Stimulated activated CD8-positive, alpha-beta memory T cell treated with anti-CD3 and anti-CD28 coated beads, Interleukin-2, amount 100 ng/mL, for 48 hours (primary cell): ENCODE measurements at regions not wholly inside any gene's neighbourhood (a gene's known extent, or its start where the extent isn't known, plus 50 kb on each side); places are given as distances from the start of the nearest gene placed in this dataset.
"Not testable (repeated sequence)": the region's sequence is repeated elsewhere in the genome, so short reads cannot be mapped to it uniquely, and the experiment has no call there.

Source experiments
- DNase-seq, 2 donors: peaks; one replicate each; pipeline ENCODE4 v3.0.0-alpha.2; 2020; ENCODE audit warnings: low read depth in 2 of 2

DNA sequence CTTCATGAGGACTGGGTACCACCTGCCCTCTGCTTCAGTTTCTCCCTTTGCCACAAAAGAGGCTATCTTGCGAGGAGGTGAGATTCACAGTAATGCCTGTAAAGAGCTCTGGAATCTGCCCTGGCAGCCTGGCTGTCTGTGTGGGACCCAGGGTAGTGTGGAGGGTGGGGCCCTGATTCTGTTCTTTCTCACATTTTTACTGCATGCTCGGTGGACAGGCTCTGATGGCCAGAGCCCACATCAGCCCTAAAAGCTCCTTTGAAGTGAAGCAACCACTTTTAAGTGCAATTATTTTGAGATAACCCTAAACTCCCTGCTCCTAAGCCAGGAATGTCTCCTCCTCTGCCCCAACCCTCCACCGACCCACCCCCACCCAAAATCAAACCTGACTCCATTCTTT is 92.1 kb upstream of the PODXL start:
- DNase-seq, result no peak

DNA sequence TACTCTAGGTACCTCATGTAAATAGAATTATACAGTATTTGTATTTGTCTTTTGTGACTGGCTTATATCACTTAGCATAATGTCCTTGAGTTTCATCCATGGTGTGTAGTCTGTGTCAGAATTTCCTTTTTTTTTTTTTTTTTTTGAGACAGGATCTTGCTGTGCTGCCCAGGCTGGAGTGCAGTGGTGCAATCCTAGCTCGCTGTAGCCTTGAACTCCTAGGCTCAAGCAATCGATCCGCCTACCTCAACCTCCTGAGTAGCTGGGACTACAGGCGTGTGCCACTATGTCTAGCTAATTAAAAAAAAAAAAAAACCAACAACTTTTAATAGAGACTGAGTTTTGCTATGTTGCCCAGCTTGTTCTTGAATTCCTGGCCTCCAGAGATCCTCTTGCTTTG is 89.8 kb upstream of the PODXL start:
- DNase-seq, result no peak

DNA sequence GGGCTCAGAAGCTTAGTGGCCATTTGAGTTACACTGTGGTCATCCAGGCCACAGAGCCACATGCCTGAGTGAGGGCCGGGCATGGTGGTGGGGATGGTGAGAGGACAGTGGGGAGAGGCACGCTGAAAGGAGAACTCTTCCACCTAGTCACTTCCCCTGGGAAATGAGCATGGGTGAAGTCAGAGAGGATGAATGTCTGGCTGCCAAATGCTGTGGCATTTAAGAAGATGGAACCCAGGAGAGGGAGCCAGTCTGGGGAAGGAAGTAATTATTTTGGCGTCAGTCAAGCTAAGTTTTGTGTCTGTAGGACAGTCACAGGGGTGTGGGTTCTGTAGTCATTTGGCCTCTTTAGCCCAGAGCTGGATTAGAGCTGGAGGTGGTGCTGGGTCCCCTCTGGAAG is 86.0 kb upstream of the PODXL start:
- no peak for DNase-seq

DNA sequence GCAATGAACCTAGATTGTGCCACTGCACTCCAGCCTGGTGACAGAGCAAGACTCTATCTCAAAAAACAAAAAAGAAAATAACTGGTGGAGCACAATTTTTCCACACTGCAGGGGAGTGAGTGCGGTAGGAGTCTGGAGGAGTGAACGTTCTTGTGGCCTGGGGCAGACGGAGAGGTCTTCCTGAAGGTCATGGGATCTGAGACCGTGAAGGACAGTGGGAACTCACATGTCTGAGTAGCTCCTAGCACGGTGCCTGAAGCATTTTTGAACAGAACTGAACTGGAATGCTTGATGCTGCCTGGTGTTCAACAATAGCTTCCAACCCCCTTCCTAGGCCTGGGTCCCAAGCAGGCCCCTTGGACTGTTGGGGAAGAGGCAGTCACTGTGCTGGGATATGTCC is 84.3 kb upstream of the PODXL start:
- DNase-seq, result no peak

DNA sequence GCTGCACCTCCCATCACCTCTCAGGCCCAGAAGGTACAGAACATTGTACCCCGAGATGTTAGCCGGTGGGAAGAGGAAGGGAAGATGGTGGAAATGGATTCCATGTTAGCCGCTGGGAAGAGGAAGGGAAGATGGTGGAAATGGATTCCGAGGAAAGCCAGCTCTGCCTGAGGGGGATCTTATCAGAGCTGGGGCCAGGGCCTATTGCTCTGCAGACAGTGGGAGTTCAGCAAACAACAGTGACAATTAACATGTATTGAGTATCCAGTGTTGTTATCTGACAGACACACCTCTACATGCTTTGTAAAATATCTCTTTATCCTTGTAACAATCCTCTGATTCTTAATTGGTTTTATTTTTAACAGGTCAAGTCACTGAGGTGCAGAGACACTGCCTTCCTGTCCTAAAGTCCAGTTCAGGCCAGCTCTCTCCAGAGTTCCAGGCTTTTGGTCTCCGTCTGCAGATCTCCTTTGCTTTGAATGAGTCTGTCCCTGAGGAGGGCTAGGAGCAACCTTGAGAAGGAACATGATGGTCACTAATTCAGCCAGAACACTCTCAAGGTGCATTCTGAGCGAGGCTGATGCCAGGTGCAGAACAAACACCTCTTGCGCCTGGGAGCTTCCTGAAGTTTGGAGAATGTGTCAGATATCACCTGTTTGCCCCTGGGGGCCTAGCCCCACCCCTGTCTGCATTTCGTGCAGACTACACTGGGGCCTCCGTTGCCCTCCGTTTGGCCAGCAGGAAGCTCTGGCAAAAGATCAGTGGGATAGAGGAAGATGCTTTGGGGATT is 82.4 kb upstream of the PODXL start:
- no peak for DNase-seq

DNA sequence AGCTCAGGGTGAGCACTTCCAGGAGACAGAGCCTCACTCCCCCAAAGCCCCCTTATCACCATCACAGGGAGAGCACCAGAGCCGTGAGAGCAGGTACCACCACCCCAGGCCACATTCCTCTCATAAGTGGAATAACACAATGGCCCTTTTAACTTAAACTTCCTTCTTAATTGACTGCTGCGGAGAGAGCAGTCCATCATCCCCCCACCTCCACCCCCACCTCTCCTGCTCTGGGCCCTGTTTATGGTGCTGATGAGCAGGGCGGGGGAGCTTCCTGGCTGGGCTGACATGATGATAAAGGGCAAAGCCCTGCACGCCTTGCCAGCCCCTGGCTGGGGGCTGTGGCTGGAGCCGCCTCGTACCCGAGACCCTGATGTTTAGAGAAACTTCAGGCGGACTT is 81.4 kb upstream of the PODXL start:
- DNase-seq, result no peak

DNA sequence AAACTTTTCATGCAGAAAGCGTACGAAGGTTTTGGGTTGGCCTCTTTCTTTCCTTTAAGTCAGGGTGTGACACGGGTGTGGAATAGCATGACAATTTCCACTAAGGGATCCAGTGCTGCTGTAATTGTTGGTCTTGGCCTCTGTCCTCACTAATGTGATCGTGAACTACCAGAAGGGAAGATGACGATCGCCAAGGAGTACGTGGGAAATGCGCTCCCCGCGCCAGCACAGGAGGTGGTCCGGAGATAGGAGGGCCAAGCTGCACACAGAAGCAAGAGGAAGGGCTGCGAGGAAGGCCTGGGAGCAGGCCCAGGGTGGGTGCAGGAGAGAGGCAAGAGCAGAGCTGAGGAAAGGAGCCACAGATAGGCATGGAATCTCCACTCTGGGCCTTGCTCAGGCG is 79.7 kb upstream of the PODXL start:
- DNase-seq, result no peak

DNA sequence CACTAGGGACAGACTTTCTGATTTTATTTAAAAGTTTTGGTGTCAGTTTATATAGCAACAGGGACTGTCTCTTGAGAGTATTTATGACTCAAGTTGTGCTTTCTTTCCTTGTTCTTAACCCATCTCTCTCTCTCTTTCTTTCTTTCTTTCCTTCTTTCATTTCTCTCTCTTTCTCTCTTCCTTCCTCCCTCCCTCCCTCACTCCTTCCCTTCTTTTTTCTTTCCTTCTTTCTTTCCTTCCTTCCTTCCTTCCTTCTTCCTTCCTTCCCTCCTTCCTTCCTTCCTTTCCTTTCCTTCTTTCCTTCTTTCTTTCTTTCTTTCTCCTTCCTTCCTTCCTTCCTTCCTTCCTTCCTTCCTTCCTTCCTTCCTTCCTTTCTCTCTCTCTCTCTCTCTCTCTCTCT is 77.8 kb upstream of the PODXL start:
- DNase-seq, result not testable (repeated sequence)

DNA sequence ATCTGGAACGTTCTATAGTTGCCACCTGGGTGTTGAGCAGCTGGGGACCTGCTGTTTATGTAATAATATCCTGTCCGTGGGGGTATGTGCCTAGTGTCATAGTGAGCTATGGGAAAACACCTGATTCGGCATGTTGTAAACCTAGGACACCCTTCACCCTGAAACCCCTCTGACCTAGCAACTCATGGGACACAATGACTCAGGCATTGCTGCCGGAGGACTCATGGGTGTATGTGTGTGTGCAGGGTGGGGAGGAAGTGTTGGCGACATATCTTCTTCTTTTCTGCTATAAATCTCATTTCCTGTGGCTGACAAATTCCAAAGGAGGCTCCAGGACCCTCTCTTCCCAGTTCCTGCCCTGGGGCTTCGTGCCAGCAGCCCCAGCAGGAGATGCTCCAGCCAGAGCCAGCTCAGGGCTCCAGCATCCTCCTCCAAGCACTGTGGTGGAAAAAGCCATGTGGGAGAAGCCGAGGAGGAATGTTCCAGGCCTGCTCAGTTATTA is 77.0 kb upstream of the PODXL start:
- no peak for DNase-seq

DNA sequence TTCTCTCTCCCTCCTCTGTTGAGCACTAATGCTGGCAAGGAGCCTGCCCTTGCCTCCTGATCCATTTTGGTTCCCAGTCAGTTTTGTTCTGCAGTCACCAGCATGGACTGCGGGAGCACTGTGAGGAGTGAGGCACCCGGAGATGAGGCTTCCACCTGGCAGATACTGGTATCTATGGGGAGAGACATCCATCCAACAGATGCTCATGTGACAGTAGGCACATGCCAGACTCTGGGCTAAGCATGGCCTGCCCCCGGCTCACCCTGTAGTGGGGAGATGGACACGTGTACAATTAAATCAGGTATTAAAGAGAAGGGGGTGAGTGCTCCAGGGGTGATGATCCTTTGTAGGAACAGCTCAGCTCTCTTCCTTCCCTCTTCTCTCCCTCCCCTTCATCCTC is 74.0 kb upstream of the PODXL start:
- DNase-seq, result no peak

DNA sequence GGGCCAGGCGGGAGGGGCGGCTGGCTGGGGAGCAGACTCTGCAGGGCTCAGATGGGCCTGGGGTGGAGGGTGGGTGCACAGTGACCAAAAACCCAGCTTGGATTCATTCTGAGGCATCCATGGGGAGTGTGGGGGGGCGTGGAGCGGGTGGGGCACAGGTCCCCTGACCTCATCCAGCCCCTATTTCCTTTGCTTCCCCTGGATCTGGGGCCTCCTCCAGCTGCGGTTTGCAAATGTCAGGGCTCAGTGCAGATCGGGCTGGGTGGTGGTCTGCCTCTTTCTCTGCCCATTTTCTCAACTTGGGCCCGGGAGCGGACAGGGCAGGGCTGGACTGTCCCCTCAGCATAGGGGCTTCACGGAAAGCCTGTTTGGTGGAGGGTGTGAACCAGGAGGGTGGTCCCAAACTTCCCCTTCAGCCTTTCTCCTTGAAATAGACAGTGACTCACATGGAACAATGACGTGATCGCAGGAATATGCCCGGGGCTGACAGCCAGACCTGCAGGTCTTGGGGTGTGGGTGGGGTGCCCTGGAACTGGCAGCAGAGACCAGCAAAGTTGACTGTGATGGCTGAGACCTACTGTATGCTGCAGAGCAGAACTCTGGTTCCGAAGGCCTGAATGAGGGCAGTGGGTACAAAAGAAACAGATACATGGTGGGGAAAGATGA is 72.9 kb upstream of the PODXL start:
- DNase-seq, result no peak

DNA sequence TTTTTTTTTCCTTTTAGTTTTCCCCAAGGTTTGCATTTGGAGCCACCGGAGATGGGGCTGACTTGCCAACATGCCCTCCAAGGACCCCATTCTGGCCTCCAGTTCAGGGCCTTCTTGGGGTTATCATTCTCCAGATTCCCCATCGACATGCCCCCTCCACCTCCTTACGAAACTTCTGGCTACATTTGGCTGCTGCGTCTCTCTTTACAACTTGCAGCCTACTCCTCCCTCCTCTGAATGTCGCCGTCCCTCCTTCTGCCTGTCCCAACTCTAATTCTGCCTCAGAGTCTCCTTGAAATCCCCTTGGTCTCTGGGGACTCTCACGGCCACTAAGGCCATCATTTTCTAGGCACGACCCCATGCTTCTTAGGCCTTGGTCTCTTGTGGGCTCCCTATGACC is 72.2 kb upstream of the PODXL start:
- no peak for DNase-seq

DNA sequence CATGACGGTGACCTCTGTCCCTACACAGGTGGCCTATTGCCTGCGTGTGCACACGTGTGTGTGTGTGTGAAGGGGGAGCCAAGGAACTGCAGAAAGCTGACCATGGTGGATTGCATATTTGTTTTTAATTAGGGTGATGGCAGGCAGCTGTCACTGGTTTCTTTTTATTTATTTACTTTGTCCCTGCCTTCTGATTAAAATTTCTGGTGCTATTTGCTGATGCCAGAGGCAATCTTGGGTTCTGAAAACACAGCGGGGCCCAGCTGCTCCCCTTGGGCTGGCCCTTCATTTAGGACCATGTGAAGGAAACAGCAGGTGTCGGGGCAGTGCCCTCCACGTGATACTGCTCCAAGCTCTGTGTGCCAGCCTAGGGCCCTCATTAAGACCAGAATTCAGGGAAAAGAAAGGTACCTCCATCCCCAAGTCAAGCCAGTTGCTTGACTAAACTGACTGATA is 71.3 kb upstream of the PODXL start:
- no peak for DNase-seq

DNA sequence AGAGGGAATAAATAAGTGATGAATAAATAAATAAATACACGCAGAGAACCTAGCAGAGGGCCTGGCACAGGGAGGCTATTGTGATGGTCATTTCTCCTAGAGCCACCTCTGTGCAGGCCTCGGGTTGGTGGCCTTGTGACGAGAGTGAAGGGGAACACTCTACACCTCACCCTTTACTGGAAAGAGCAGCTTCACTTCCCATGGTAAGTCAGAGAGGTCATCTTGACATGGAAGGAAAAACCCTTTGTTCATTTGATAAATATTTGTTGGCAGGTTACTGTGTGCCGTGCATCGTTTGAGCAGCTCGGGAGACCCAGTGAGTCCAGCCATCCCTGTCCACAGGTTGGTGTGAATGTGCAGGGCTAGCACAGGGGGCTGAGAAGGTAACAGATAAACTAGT is 70.2 kb upstream of the PODXL start:
- DNase-seq, result no peak

DNA sequence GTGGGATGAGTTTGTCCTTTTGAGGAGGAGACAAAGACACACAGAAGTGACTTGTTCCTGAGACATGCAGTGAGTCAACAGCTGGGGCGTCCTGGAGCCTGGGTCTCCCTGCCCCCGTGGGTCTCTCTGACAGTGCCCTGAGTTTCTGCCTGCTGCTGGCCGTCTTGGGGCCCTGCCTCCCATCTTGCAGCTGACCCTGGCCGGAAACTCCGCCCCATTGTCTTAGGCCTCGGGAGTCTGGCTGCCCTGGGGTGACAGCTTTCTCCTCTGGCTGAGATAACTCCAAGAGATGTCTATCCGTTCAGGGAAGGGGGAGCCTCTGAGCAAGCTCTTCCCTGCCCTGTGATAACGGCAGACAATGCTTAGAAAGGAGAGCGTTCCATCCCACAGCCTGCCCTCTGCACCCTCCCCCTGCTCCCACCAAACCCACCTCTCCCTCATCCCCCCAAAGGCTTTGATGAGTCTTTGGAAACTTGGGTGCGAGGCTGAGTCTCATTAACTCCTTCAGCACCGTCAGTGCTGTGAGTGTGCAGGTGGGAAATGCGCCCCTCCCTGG is 69.5 kb upstream of the PODXL start:
- no peak for DNase-seq

DNA sequence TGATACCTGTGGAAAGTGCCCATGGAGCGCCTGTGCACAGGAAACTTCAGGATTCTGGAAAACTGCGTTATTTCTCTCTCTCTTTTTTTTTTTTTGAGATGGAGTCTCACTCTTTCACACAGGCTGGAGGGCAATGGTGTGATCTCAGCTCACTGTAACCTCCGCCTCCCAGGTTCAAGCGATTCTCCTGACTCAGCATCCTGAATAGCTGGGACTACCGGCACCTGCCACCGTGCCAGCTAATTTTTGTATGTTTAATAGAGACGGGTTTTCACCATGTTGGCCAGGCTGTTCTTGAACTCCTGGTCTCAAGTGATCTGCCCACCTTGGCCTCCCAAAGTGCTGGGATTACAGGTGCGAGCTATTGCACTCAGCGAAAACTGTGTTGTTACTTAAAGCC is 68.9 kb upstream of the PODXL start:
- DNase-seq, result not testable (repeated sequence)

DNA sequence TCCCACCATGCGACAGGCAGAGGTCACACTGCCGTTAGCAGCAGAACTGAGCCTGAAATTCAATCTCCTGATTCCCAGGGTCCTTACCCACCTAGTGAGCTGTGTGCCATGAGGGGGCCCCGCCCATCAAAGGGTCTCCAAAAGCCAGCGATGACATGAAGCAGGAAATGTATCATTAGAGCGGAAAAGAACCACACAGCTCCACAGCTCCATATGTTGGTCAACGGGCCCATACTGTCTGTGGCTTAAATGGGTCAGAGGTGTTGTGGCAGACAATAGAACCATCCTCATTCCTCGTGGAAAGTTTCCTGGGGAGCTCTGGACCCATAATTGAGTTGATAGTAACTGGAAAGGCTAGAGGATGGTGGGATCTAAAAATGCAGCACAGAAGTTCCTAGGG is 68.1 kb upstream of the PODXL start:
- DNase-seq, result no peak

DNA sequence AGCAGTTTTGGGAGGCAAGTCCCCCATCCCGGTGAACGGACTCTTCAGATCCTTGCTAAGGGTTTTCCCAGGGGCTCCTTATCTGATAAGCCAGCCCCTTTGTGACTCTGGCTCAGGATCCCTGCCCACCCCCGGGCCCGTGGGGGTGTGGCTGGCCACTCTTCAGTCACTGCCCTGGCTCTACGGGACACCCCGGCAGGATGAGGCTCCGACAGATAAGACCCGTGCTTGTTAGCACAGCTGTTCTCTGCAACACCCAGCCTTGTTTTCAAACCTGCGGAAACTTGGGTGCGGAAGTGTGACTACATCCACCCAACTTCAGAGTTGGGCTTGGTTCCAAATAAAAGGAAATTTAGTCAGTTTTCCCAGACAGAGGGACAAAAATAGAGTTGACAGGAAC is 66.7 kb upstream of the PODXL start:
- no peak for DNase-seq

DNA sequence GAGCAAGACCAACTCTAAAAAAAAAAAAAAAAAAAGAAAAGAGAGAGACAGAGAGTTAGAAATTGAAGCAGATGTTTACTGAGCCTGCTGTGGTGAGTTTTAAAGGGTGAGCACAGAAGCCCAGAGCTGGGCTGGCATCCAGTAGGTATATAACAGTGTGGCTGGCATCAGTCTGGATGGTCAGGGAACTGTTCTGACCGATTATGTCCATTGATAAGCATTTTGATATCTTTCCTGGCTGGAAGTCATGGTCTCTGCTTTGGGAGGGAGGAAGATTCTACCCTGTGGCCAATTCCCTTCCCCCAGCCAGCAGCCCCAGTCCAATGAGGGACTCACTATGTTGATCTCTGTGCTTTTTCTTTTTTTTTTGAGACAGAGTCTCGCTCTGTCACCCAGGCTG is 65.2 kb upstream of the PODXL start:
- no peak for DNase-seq

DNA sequence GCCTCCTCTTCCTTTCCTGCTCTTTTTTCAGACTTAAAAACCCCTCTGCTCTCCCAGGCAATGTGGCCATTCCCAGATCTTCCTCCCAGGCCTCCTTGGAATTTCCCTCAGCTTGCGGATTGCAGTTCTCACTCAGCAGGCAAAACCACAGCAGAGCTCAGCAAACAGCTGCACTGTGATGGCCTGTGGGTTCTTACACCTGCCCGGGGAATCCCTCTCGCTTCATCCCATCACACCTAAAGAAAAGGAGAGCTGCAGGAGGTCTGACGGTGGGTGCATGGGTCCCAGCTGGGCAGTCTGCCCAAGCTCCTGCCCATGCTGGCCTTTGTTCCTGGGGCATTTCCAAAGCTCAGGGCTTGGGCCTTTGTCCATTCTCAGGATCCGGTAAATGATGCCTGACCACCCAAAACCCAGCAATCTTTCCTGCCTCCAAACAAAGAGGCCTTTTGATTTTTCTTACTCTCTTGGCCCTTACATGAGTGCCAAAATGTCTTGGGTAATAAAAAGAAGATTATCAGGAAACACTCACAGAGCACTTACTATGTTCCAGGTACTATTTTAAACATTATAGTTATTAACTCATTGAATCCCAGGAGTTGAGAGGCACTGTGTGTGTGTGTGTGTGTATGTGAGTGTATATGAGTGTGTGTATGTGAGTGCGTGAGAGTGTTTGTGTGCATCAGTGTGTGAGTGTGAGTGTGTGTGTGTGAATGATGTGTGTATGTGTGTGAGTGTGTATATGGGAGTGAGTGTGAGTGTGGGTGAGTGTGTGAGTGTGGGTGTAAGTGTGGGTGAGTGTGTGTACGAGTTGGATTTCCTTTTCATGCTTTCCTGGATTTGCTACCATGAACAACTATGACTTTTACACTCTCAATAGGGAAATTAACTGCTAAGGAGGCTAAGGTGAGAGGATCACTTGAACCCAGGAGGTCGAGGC is 64.5 kb upstream of the PODXL start:
- DNase-seq, result no peak

DNA sequence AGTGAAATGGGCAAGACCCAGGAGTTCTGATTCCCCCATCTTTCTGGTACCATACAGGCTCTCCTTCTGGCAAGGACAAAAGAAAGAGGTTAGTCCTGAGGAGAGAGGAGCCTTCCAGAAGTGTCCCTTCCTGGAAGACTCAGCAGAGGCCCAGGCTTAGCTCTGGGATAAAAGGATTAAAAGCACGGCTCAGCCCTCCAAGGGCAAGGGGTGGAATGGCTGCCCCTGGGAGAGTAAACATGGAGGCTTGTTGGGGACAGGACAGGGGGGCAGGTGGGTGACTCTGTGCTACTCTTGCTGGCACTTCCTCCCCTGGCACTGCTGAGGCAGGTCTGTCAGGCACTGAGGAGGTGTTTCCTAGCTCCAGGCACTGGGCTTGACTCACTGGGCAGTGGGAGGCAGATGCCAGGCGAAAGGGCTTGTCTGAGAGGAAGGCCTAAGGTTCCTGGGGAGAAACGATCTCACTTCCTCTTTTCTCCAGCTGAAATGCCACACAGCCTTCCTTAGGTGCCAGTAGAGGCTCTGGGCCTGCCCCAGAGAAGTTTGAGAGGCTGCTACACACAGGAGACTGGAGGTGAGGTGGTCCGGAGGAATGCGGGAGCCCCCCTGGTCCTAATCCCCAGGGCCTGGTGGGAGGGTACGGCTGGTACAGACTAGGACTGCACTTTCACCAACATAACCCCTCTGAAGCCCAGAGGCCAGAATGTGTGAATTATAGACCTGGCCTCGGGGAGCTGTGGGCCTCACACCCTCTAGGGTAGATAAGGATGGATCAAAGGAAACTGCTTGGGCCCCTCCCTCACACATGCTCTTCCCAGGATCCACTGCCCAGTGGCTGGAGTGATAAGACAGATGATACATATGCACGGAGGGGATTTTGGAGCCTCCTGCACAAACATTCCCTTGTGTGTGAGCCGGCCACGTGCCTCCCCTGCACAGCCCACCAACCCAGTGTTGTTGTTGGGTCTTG is 63.2 kb upstream of the PODXL start:
- DNase-seq, result no peak
